ENCODE measurements at regions not wholly inside any gene's neighbourhood (a gene's known extent, or its start where the extent isn't known, plus 50 kb on each side); places are given as distances from the start of the nearest gene placed in this dataset.

GRCh38 chr9:30012622-30013021, 2371.8 kb upstream of the ACO1 start:
- DNase-seq, result no peak
- H3K27ac ChIP-seq, result no peak overlapping the region
- no peaks in the 10 kb centered on the region for H3K9me3 ChIP-seq
- no peak for TF ChIP-seq CTCF (IDR thresholded peaks at IDR 0.05)
- no peaks in the 10 kb centered on the region for H3K4me1 ChIP-seq
- intact Hi-C loops (cut with DNase I), result no loop called here
- no peaks in the 10 kb centered on the region for H3K27me3 ChIP-seq
- no peak for ATAC-seq
- no peak overlapping the region for H3K4me3 ChIP-seq
- H3K36me3 ChIP-seq, result no peaks in the 10 kb centered on the region

- ATAC-seq, result no peak
- intact Hi-C loops (cut with DNase I), result no loop called here
- no peak for TF ChIP-seq CTCF (IDR thresholded peaks at IDR 0.05)
Observed at GRCh38 chr9:30015073-30015472, 2369.4 kb upstream of the ACO1 start.

GRCh38 chr9:30020161-30020560, 2364.3 kb upstream of the ACO1 start:
- ATAC-seq (no peak), DNase-seq (no peak)
- no peak for TF ChIP-seq CTCF (IDR thresholded peaks at IDR 0.05)
- H3K4me1 ChIP-seq, result no peaks in the 10 kb centered on the region
- no peaks in the 10 kb centered on the region for H3K36me3 ChIP-seq
- H3K4me3 ChIP-seq, result no peak overlapping the region
- no peaks in the 10 kb centered on the region for H3K9me3 ChIP-seq
- H3K27me3 ChIP-seq, result no peaks in the 10 kb centered on the region
- no peak overlapping the region for H3K27ac ChIP-seq
- intact Hi-C loops (cut with DNase I), result no loop called here

More at GRCh38 chr9:30015073-30015472, 2369.4 kb upstream of the ACO1 start:
- no peak overlapping the region for H3K27ac ChIP-seq
- H3K4me1 ChIP-seq, result no peaks in the 10 kb centered on the region
- no peak for DNase-seq
- no peaks in the 10 kb centered on the region for H3K9me3 ChIP-seq
- no peak overlapping the region for H3K4me3 ChIP-seq
- H3K36me3 ChIP-seq, result no peaks in the 10 kb centered on the region
- H3K27me3 ChIP-seq, result no peaks in the 10 kb centered on the region

- no peaks in the 10 kb centered on the region for H3K9me3 ChIP-seq
- no peaks in the 10 kb centered on the region for H3K36me3 ChIP-seq
- DNase-seq, result no peak
- H3K27me3 ChIP-seq, result no peaks in the 10 kb centered on the region
- no peak for TF ChIP-seq CTCF (IDR thresholded peaks at IDR 0.05)
- no peaks in the 10 kb centered on the region for H3K4me1 ChIP-seq
- ATAC-seq, result no peak
- no peak overlapping the region for H3K27ac ChIP-seq
- intact Hi-C loops (cut with DNase I), result no loop called here
- H3K4me3 ChIP-seq, result no peak overlapping the region
Observed at GRCh38 chr9:30035761-30036160, 2348.7 kb upstream of the ACO1 start.

GRCh38 chr9:30036558-30036957, 2347.9 kb upstream of the ACO1 start:
- no peak overlapping the region for H3K4me3 ChIP-seq
- no peak for ATAC-seq
- no peaks in the 10 kb centered on the region for H3K27me3 ChIP-seq
- H3K4me1 ChIP-seq, result no peaks in the 10 kb centered on the region
- no peak for DNase-seq
- no peak for TF ChIP-seq CTCF (IDR thresholded peaks at IDR 0.05)
- H3K9me3 ChIP-seq, result no peaks in the 10 kb centered on the region
- H3K27ac ChIP-seq, result no peak overlapping the region
- intact Hi-C loops (cut with DNase I), result no loop called here
- H3K36me3 ChIP-seq, result no peaks in the 10 kb centered on the region
